Activated T-cell treated with anti-CD3 and anti-CD28 coated beads, Interleukin-2, amount 50 U/mL, for 4 hours (primary cell): ENCODE measurements at regions not wholly inside any gene's neighbourhood (a gene's known extent, or its start where the extent isn't known, plus 50 kb on each side); places are given as distances from the start of the nearest gene placed in this dataset.

Source experiments
- ATAC-seq, 2 donors: fragments of 200-7000 bp; cut with Tn5 transposase; one replicate each; pipeline ENCODE4 v1.10.0; 2021
- DNase-seq: peaks from one replicate; pipeline ENCODE4 v3.0.0-alpha.2; 2020
- H3K27me3 Mint-ChIP-seq: one replicate; pipeline ENCODE4 v1.8.0; 2021; ENCODE audit warnings: low read depth, mixed read lengths
- H3K36me3 Mint-ChIP-seq: one replicate; pipeline ENCODE4 v1.8.0; 2022; ENCODE audit warnings: mixed read lengths; ENCODE audit not compliant: insufficient read depth
- H3K4me1 Mint-ChIP-seq: one replicate; pipeline ENCODE4 v1.8.0; 2021; ENCODE audit warnings: low read depth, mixed read lengths
- H3K4me3 Mint-ChIP-seq: one replicate; pipeline ENCODE4 v1.8.0; 2021; ENCODE audit warnings: mild to moderate bottlenecking, moderate library complexity, mixed read lengths
- H3K9me3 Mint-ChIP-seq: one replicate; pipeline ENCODE4 v1.8.0; 2021; ENCODE audit warnings: mixed read lengths

DNA sequence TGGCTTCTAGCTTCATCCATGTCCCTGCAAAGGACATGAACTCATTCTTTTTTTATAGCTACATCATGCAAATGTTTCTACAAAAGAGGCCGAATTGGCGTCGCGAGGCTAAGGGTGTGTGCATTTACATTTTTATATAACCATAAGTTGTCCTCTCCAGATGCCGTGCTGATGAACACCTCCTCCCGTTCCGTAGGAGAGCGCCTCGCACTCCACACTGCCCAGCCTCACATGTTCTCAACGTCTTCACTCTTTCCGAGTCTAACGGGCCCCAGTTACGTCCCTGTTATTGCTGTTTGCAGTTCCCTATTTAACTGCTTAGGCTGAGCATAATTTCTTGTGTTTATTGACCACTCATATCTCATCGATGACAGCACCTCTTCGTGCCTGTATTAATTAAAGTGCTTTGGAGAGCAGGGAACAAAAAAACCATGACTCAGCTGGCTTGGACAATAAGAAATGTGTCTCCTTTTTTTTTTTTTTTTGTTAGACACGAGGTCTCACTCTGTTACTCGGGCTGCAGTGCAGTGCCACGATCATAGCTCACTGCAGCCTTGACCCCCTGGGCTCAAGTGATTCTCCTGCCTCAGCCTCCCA is 113.5 kb upstream of the SDK1 start:
- no peaks in the 10 kb centered on the region for H3K36me3 Mint-ChIP-seq
- no peaks in the 10 kb centered on the region for H3K4me1 Mint-ChIP-seq
- DNase-seq (no peak), ATAC-seq (no peak)
- no peaks in the 10 kb centered on the region for H3K9me3 Mint-ChIP-seq
- no peak overlapping the region for H3K4me3 Mint-ChIP-seq
- H3K27me3 Mint-ChIP-seq = peaks cover 2% of the 10 kb centered on the region

DNA sequence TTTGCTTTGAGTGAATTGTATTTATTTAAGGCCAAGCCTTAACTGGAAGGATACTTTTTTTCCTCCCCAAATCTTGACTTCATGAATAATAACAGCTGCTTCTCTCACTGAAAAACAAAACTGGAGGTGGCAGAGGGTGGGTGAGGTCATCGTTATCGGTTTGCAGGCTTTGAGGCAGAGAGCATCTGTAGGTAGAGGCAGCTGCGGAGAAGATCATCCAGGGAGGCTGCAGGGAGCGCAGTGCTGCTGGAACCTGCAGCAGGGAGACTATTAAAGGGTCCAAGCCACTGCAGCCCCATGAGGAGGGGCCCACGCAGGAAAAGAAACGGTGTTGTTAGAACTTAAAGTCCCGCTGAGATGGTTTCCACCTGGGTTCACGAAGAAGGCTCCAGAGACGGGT is 112.1 kb upstream of the SDK1 start:
- Mint-ChIP-seq H3K4me1 (no peaks in the 10 kb centered on the region), H3K36me3 (no peaks in the 10 kb centered on the region), H3K27me3 (peaks cover 2% of the 10 kb centered on the region), H3K9me3 (no peaks in the 10 kb centered on the region), H3K4me3 (no peak overlapping the region)
- ATAC-seq (no peak), DNase-seq (no peak)

DNA sequence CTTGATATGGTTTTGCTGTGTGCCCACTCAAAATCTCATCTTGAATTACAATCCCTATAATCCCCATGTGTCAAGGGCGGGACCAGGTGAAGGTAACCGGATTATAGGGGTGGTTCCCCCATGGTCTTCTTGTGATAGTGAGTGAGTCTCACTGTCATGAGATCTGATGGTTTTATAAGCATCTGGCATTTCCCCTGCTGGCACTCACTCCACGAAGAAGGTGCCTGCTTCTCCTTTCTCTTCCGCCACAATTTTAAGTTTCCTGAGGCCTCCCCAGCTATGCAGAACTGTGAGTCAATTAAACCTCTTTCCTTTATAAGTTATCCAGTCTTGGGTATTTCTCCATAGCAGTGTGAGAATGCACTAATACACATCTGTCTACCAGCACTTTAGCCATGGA is 109.5 kb upstream of the SDK1 start:
- H3K9me3 Mint-ChIP-seq = no peaks in the 10 kb centered on the region

DNA sequence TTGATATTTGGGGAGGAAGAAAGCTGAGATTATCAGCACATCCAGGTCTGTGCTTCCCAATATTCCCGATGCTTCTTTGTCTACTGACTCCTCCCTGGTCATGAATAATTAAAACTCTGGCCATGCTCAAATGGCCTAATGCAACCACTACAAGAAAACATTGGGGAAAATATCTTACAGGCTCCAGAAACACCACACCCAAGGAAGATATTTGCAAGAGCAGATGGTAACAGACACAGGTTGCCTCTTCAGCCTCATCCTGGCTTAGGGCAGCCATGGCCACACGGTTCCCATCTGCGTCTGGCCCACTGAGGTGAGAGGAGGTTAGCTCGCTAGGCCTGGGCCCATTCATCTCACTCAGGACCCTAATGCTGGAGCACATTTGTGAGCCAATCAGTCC is 108.4 kb upstream of the SDK1 start:
- DNase-seq = no peak
- ATAC-seq = no peak
- H3K4me3 Mint-ChIP-seq = no peak overlapping the region
- H3K9me3 Mint-ChIP-seq = no peaks in the 10 kb centered on the region
- no peaks in the 10 kb centered on the region for H3K4me1 Mint-ChIP-seq
- H3K27me3 Mint-ChIP-seq = peaks cover 14% of the 10 kb centered on the region
- no peaks in the 10 kb centered on the region for H3K36me3 Mint-ChIP-seq

More for the DNA sequence above, 109.5 kb upstream of the SDK1 start:
- peaks cover 6% of the 10 kb centered on the region for H3K27me3 Mint-ChIP-seq
- DNase-seq (no peak), ATAC-seq (no peak)
- no peak overlapping the region for H3K4me3 Mint-ChIP-seq
- H3K4me1 Mint-ChIP-seq = no peaks in the 10 kb centered on the region
- no peaks in the 10 kb centered on the region for H3K36me3 Mint-ChIP-seq

DNA sequence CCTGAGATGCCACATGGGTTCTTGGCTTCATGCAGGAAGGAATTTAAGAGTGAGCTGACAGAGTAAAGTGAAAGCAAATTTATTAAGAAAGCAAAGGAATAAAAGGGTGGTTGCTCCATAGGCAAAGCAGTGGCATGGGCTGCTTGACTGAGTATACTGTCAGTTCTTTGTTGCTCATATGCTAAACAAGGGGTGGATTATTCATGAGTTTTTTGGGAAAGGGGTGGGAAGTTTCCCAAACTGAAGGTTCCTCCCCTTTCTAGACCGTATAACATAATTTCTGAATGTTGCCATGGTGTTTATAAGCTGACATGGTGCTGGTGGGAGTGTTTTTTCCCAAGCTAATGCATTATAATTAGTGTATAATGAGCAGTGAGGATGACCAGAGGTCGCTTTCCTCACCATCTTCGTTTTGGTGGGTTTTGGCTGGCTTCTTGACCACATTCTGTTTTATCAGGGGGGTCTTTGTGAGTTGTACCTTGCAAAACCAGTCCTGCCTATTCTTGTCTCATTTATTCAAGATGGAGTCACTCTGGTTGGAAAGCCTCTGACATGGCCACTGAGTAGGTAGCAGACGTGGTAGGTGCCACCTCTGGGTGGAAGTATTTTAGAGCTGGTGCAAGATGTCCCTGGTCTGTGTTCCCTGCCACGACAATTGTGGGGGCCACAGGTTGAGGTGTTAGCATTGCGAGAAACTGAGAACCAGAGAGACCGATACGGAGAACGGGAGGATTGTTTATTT is 107.5 kb upstream of the SDK1 start:
- no peaks in the 10 kb centered on the region for H3K4me1 Mint-ChIP-seq
- H3K4me3 Mint-ChIP-seq = no peak overlapping the region
- no peaks in the 10 kb centered on the region for H3K9me3 Mint-ChIP-seq
- DNase-seq = no peak
- ATAC-seq = no peak
- no peaks in the 10 kb centered on the region for H3K36me3 Mint-ChIP-seq
- H3K27me3 Mint-ChIP-seq = peaks cover 14% of the 10 kb centered on the region

DNA sequence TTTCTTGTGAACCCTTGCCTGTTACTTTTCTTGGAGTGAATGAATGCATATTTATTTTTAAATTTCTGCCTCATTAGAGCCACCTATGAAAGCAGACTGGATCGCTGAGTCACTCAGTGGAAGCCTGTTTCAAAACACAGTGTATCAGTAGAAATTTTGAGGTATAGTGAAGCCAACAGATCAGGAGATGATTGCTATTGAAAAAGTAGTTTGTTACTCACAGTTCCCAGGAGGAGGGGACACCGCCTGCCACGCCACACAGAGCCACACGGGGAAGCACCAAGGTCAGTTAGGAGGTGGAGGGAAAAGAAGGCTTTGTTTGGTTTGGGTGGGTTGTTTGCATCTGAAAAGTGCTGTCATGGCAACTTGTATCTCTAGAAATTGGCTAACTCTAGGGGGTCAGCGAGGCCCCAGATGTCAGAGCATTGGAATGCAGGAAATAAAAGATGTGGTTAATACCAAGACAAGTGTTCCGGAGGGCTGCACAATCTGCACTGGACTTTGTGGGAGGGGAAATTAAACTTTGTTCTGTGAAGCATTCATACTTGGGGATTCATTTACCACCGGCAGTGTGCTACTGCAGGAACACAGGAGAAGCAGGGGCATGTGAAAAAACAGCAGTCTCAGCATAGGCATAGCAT is 106.4 kb upstream of the SDK1 start:
- Mint-ChIP-seq H3K36me3 (no peaks in the 10 kb centered on the region), H3K4me1 (no peaks in the 10 kb centered on the region), H3K4me3 (no peak overlapping the region), H3K27me3 (peaks cover 14% of the 10 kb centered on the region), H3K9me3 (peaks cover 3% of the 10 kb centered on the region)
- DNase-seq (no peak), ATAC-seq (no peak)

DNA sequence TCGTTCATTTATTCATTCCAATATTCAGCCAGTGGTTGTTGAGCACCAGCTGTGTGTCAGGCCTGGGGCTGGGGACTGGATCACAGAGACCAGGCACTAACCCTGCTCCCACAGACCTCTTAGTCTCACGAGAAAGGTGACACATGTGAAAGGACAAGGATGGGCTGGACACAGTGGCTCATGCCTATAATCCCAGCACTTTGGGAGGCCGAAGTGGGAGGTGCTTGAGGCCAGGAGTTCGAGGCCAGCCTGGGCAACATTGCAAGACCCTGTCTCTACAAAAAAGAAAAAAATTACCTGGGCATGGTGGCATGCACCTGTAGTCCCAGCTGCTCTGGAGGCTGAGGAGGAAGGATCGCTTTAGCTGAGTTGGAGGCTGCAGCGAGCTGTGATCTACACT is 105.9 kb upstream of the SDK1 start:
- DNase-seq = no peak
- ATAC-seq = no peak
- Mint-ChIP-seq H3K36me3 (no peaks in the 10 kb centered on the region), H3K27me3 (peaks cover 12% of the 10 kb centered on the region), H3K9me3 (peaks cover 6% of the 10 kb centered on the region), H3K4me3 (no peak overlapping the region), H3K4me1 (no peaks in the 10 kb centered on the region)

DNA sequence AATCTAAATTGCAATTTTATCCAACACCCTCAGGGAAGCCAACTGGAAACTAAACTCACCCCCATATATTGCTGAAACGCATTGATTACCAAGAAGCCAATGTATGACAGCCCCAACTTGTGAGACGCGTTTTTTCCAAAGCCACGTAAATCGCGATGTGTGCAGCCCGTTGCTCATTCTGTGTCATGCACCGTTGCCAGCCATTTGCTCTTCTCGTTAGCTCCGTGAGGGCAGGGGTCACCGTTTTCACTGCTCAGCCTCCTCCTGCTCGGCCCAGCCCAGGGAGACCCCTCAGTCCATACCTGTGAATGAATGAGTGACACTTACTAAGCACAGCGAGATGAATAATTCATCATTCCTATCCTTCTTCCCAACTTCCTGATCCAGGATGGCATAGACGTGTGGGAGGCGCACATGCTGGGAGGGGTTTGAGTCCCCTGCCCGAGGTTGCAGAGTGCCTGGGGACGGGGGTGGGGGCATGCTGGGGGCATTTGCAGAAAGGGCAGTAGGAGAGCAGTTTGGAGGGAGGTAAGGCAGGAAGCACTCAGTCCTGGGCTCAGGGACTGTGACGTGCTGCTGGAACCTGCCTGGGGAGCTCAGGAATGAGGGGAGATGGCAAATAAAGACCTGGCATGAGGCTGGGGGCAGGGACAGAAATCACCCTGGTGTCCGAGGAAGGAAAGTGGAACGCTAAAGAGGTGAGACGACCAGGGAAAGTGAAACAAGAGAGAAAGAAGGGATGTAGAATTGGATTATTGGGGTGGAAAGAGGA is 104.2 kb upstream of the SDK1 start:
- Mint-ChIP-seq H3K4me3 (no peak overlapping the region), H3K27me3 (peaks cover 12% of the 10 kb centered on the region), H3K4me1 (no peaks in the 10 kb centered on the region), H3K9me3 (peaks cover 6% of the 10 kb centered on the region), H3K36me3 (no peaks in the 10 kb centered on the region)
- DNase-seq (no peak), ATAC-seq (no peak)

DNA sequence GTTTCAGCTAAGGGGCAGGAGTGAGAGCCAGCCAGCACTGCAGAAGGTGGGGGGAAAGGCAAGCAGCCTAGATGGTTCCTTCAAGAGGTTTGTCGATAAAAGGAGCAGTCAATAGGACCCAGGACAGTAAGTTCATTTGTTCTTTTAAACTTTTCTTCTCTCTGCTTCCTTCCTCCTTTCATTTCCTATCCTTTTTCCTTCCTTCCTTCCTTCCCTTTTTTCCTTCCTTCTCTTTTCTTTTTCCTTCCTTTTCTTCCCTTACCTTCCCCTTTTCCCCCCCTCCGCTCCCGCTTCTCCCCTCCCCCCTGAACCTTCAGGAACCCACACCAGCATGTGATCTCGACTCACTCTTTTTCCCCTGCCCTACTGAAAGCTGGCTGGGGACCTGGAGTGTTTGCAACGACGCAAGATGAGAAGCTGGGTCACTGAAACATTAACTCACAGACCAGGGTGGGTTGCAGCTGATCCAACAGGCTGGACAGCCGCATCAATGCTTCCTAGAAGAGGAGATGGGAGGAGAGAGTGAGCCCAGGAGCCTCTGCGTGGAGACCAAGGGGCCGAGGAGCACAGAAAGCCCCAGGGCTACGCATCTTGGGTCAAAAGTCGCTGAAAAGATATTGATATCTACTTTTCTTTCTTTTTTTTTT is 103.4 kb upstream of the SDK1 start:
- H3K36me3 Mint-ChIP-seq = no peaks in the 10 kb centered on the region
- no peaks in the 10 kb centered on the region for H3K4me1 Mint-ChIP-seq
- no peak overlapping the region for H3K4me3 Mint-ChIP-seq
- peaks cover 6% of the 10 kb centered on the region for H3K9me3 Mint-ChIP-seq
- no peak for ATAC-seq
- no peak for DNase-seq
- peaks cover 12% of the 10 kb centered on the region for H3K27me3 Mint-ChIP-seq

DNA sequence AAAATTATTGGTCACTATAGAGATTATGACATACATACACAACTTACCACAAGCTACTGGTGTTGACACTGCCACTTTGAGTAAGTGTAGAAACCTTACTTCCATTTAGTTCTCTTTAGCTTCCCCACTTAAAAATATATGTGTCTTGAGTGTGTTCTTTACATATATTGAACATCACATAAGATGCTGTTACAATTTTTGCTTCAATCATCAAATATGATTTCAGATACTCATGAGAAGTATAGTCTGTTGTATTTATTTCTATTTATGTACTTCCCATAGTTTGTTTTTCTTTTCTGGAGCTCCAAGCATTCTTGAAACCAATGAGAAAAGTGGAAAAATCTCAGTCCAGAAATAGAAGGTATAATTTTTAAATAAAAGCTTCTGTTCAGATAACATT is 102.7 kb upstream of the SDK1 start:
- H3K9me3 Mint-ChIP-seq = peaks cover 6% of the 10 kb centered on the region
- no peaks in the 10 kb centered on the region for H3K4me1 Mint-ChIP-seq
- DNase-seq = no peak
- no peak for ATAC-seq
- H3K36me3 Mint-ChIP-seq = no peaks in the 10 kb centered on the region
- peaks cover 12% of the 10 kb centered on the region for H3K27me3 Mint-ChIP-seq
- no peak overlapping the region for H3K4me3 Mint-ChIP-seq

DNA sequence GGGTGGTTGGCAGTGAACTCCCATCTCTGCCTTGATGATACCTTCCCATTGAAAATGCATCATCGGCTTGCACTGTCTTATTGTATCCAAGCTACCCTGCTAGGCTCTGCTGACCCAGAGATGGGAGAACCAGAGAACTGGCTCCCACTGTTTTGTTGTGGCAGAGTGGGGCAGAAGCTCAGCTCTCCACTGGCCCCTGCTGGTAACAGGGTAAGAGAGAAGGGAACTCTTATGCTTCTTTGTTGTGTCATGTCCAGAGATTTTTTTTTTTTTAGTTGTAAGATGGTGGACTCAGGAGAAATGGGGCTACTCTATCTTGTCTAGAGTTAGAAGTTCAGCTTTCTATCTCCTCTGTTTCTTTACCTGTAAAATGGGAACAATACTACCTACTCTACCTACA is 100.5 kb upstream of the SDK1 start:
- ATAC-seq = peak in 1 of 2 donors; percentile 34
- no peak overlapping the region for H3K4me3 Mint-ChIP-seq
- peaks cover 12% of the 10 kb centered on the region for H3K27me3 Mint-ChIP-seq
- H3K4me1 Mint-ChIP-seq = no peaks in the 10 kb centered on the region
- H3K9me3 Mint-ChIP-seq = peaks cover 6% of the 10 kb centered on the region
- DNase-seq = no peak
- no peaks in the 10 kb centered on the region for H3K36me3 Mint-ChIP-seq

DNA sequence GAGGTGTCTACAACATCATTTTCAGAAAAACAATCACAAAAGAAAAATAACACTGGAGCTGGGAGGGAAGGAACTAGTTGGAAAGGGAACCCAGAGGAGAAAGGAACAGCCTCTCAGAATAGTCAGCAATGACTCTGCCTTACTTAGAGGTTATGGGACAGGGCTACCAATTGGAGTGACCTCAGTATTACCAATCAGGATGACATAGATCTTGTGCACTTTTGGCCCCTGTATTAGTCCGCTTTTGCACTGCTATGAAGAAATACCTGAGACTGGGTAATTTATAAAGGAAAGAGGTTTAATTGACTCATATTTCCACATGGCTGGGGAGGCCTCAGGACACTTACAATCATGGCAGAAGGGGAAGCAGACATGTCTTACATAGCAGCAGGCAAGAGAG is 99.7 kb upstream of the SDK1 start:
- H3K36me3 Mint-ChIP-seq = no peaks in the 10 kb centered on the region
- H3K9me3 Mint-ChIP-seq = peaks cover 6% of the 10 kb centered on the region
- H3K27me3 Mint-ChIP-seq = peaks cover 9% of the 10 kb centered on the region
- ATAC-seq = no peak
- no peak overlapping the region for H3K4me3 Mint-ChIP-seq
- H3K4me1 Mint-ChIP-seq = no peaks in the 10 kb centered on the region
- DNase-seq = no peak

DNA sequence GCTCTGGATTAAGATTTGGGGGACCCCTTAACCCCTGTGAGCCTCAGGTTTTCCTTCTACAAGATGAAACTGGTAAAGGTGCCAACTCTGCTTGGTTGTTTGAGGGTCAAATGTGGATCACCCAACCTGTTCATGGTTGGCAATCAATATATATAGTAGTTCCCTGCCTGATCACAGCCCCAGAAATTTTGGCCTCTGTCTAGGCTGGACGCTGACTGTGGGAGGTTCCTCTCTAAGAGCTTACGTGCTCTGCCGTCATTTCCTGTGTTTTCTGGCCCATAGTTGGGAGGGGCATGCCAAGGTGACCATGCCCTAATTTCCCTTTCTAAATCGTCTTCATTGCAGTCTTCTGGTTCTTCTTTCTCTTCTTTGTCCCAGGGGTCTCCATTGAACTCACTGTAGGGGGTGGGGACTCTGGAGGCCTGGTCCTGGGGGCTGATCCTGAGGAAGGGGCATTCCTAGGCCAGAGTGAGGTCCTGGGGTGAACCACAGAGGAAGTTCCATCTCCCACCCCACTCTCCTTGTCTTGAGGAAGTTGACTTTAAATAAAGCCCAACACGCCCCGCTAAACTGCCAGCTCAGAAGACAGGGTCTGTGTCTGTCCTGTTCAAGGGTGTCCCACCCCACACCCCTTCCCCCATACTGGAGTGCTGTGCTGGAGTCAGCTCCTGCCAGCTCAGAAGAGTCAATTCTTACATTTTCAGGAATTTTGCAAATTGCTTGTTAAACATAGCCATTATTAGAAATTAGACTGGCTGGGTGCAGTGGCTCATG is 98.9 kb upstream of the SDK1 start:
- ATAC-seq (no peak), DNase-seq (no peak)
- no peak overlapping the region for H3K4me3 Mint-ChIP-seq
- no peaks in the 10 kb centered on the region for H3K36me3 Mint-ChIP-seq
- peaks cover 6% of the 10 kb centered on the region for H3K9me3 Mint-ChIP-seq
- H3K4me1 Mint-ChIP-seq = no peaks in the 10 kb centered on the region
- peaks cover 3% of the 10 kb centered on the region for H3K27me3 Mint-ChIP-seq

DNA sequence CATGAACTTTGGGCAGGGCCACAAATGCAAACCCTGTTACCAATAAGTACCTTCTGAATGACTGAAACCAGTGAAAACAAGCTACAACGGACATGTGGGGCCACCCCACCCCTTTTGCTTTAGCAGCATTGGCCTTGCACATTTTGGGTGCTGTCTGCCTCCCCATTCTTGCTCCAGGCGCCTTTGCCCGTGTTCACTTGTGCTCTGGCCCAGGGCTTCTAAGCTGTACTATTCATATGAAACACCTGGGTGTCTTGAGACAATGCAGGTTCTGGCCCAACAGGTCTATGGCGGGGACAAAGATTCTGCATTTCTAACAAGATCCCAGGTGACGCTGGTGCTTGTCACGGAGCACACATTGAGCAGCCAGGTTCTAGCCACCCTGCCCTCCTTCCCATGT is 96.5 kb upstream of the SDK1 start:
- no peak for DNase-seq
- peaks cover 3% of the 10 kb centered on the region for H3K9me3 Mint-ChIP-seq
- H3K27me3 Mint-ChIP-seq = no peaks in the 10 kb centered on the region
- no peaks in the 10 kb centered on the region for H3K4me1 Mint-ChIP-seq
- H3K4me3 Mint-ChIP-seq = no peak overlapping the region
- no peaks in the 10 kb centered on the region for H3K36me3 Mint-ChIP-seq
- no peak for ATAC-seq
